IPS DF 6.9 (cell line): ENCODE measurements at regions not wholly inside any gene's neighbourhood (a gene's known extent, or its start where the extent isn't known, plus 50 kb on each side); places are given as distances from the start of the nearest gene placed in this dataset.
A peak's percentile ranks its signal among the peaks of the same experiment; 100 is the strongest.

Experiments used
- DNase-seq: peaks from one replicate; pipeline ENCODE4 v3.0.0-alpha.2; 2013; ENCODE audit warnings: low read depth, low spot score
- H3K27ac ChIP-seq: one replicate; pipeline ENCODE4 v1.5.1; 2013; ENCODE audit warnings: low read length, control low read depth
- H3K27me3 ChIP-seq: 2 replicates; pipeline ENCODE4 v1.6.1; 2013; ENCODE audit warnings: mild to moderate bottlenecking, low read length; ENCODE audit not compliant: control insufficient read depth, insufficient read depth
- H3K36me3 ChIP-seq: 2 replicates; pipeline ENCODE4 v1.6.1; 2013; ENCODE audit warnings: low read length; ENCODE audit not compliant: control insufficient read depth, insufficient read depth
- H3K4me1 ChIP-seq: 2 replicates; pipeline ENCODE4 v1.6.1; 2013; ENCODE audit warnings: low read length; ENCODE audit not compliant: control insufficient read depth, insufficient read depth
- H3K4me3 ChIP-seq: 2 replicates; pipeline ENCODE4 v1.5.1; 2013; ENCODE audit warnings: mild to moderate bottlenecking, low read length
- H3K9me3 ChIP-seq: 2 replicates; pipeline ENCODE4 v1.6.1; 2013; ENCODE audit warnings: low read length, inconsistent platforms; ENCODE audit not compliant: control insufficient read depth, insufficient read depth
- WGBS: extraction: QIAGEN DNeasy Blood & Tissue Kit; methylation state at CpG from one replicate; pipeline ENCODE4 v1.1.7; 2013; ENCODE audit warnings: mixed read lengths, missing lambda C conversion rate; ENCODE audit not compliant: insufficient read length, insufficient coverage; 5-methylcytosine and 5-hydroxymethylcytosine counted together

- H3K36me3 ChIP-seq: no peaks in the 10 kb centered on the region
- no peak overlapping the region for H3K4me3 ChIP-seq
- H3K4me1 ChIP-seq: 0 out of 2 replicates have a peak, but pooled peaks cover 2% of the 10 kb centered on the region
- no peak for DNase-seq
- H3K27ac ChIP-seq: no peak overlapping the region
- no CpG with 5 or more reads among the region's 6 CpGs for WGBS
- no peaks in the 10 kb centered on the region for H3K27me3 ChIP-seq
- no peaks in the 10 kb centered on the region for H3K9me3 ChIP-seq
These were observed 67.0 kb upstream of the ARHGAP5 start for GRCh38 chr14:32009976-32010581.

GRCh38 chr14:32010604-32011125, 66.4 kb upstream of the ARHGAP5 start:
- Histone ChIP-seq H3K4me1 (0 out of 2 replicates have a peak, but pooled peaks cover 2% of the 10 kb centered on the region), H3K4me3 (no peak overlapping the region), H3K27me3 (no peaks in the 10 kb centered on the region), H3K9me3 (no peaks in the 10 kb centered on the region), H3K27ac (no peak overlapping the region), H3K36me3 (no peaks in the 10 kb centered on the region)
- DNase-seq: no peak
- WGBS: no CpG with 5 or more reads among the region's 4 CpGs

GRCh38 chr14:32011225-32011624, 65.9 kb upstream of the ARHGAP5 start:
- Histone ChIP-seq H3K27me3 (no peaks in the 10 kb centered on the region; the same call in 1 of the 2 replicates), H3K9me3 (no peaks in the 10 kb centered on the region), H3K4me1 (0 out of 2 replicates have a peak, but pooled peaks cover 2% of the 10 kb centered on the region), H3K27ac (no peak overlapping the region), H3K4me3 (no peak overlapping the region), H3K36me3 (no peaks in the 10 kb centered on the region)
- DNase-seq: no peak
- WGBS: no CpG with 5 or more reads among the region's 3 CpGs

GRCh38 chr14:32012062-32012461, 65.0 kb upstream of the ARHGAP5 start:
- no peak overlapping the region for H3K27ac ChIP-seq

GRCh38 chr14:32012571-32012970, 64.5 kb upstream of the ARHGAP5 start:
- H3K4me3 ChIP-seq: no peak overlapping the region
- no peak for DNase-seq
- no peaks in the 10 kb centered on the region for H3K4me1 ChIP-seq
- no CpG with 5 or more reads among the region's 1 CpG for WGBS
- no peaks in the 10 kb centered on the region for H3K9me3 ChIP-seq
- no peak overlapping the region for H3K27ac ChIP-seq
- H3K27me3 ChIP-seq: no peaks in the 10 kb centered on the region; the same call in 1 of the 2 replicates
- H3K36me3 ChIP-seq: no peaks in the 10 kb centered on the region

More at GRCh38 chr14:32012062-32012461, 65.0 kb upstream of the ARHGAP5 start:
- Histone ChIP-seq H3K4me1 (no peaks in the 10 kb centered on the region), H3K36me3 (no peaks in the 10 kb centered on the region), H3K9me3 (no peaks in the 10 kb centered on the region), H3K27me3 (no peaks in the 10 kb centered on the region; the same call in 1 of the 2 replicates), H3K4me3 (no peak overlapping the region)
- DNase-seq: no peak

GRCh38 chr14:32013083-32013482, 64.0 kb upstream of the ARHGAP5 start:
- Histone ChIP-seq H3K4me3 (no peak overlapping the region), H3K27me3 (no peaks in the 10 kb centered on the region; the same call in 1 of the 2 replicates), H3K4me1 (no peaks in the 10 kb centered on the region), H3K27ac (no peak overlapping the region), H3K9me3 (no peaks in the 10 kb centered on the region), H3K36me3 (no peaks in the 10 kb centered on the region)
- peak; percentile 2 for DNase-seq
- no CpG with 5 or more reads among the region's 6 CpGs for WGBS

GRCh38 chr14:32014057-32014456, 63.0 kb upstream of the ARHGAP5 start:
- Histone ChIP-seq H3K4me3 (no peak overlapping the region), H3K36me3 (no peaks in the 10 kb centered on the region), H3K9me3 (no peaks in the 10 kb centered on the region), H3K27ac (no peak overlapping the region), H3K27me3 (no peaks in the 10 kb centered on the region; the same call in 1 of the 2 replicates), H3K4me1 (no peaks in the 10 kb centered on the region)
- no peak for DNase-seq
- no CpG with 5 or more reads among the region's 1 CpG for WGBS

- no peak for DNase-seq
- no CpG with 5 or more reads among the region's 4 CpGs for WGBS
- no peaks in the 10 kb centered on the region for H3K4me1 ChIP-seq
- H3K4me3 ChIP-seq: no peak overlapping the region
- no peaks in the 10 kb centered on the region for H3K36me3 ChIP-seq
- H3K27me3 ChIP-seq: no peaks in the 10 kb centered on the region; the same call in 1 of the 2 replicates
- H3K27ac ChIP-seq: no peak overlapping the region
- H3K9me3 ChIP-seq: no peaks in the 10 kb centered on the region
These were observed 62.6 kb upstream of the ARHGAP5 start for GRCh38 chr14:32014498-32014897.

GRCh38 chr14:32015166-32015565, 61.9 kb upstream of the ARHGAP5 start:
- H3K4me3 ChIP-seq: no peak overlapping the region
- DNase-seq: no peak
- H3K27ac ChIP-seq: no peak overlapping the region
- H3K36me3 ChIP-seq: no peaks in the 10 kb centered on the region
- WGBS: no CpG with 5 or more reads among the region's 4 CpGs
- no peaks in the 10 kb centered on the region for H3K9me3 ChIP-seq
- H3K27me3 ChIP-seq: no peaks in the 10 kb centered on the region; the same call in 1 of the 2 replicates
- H3K4me1 ChIP-seq: no peaks in the 10 kb centered on the region

GRCh38 chr14:32017587-32017986, 59.5 kb upstream of the ARHGAP5 start:
- no peaks in the 10 kb centered on the region for H3K9me3 ChIP-seq
- no peaks in the 10 kb centered on the region; the same call in 1 of the 2 replicates for H3K27me3 ChIP-seq
- no peak overlapping the region for H3K4me3 ChIP-seq
- H3K4me1 ChIP-seq: no peaks in the 10 kb centered on the region
- H3K27ac ChIP-seq: no peak overlapping the region
- no peaks in the 10 kb centered on the region; the same call in 1 of the 2 replicates for H3K36me3 ChIP-seq
- DNase-seq: no peak
